Colon (tissue), 2 donors: ENCODE measurements at regions not wholly inside any gene's neighbourhood (a gene's known extent, or its start where the extent isn't known, plus 50 kb on each side); places are given as distances from the start of the nearest gene placed in this dataset.
"Not testable (repeated sequence)": the region's sequence is repeated elsewhere in the genome, so short reads cannot be mapped to it uniquely, and the experiment has no call there.

Experiments
- FAIRE-seq: peaks from 2 replicates; lab custom pipeline; 2012; peaks lifted over from hg19 to GRCh38; lab: Jason Lieb, UNC
- donor health status: control.
- donor health status: control.

DNA sequence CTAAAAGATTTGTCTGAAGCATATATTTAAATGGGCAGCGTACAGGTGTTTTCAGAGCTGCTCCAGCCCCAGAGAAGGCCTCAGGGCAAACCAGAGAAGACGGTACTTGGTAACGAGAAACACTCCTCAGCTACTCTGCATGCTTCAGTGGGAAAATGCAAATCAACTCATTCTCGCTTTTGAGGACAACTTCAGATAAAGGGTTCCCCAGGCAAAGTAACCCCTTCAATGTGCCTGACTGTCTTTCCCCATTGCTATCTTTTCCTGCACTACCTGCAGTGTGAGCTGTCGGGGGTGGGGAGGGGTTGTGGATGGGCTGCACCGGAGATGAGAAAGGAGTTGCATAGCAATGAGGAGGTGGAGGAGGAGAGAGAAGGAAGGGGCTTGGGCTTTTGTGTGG lies 339.7 kb upstream of the CLINT1 start:
- no peak for FAIRE-seq

DNA sequence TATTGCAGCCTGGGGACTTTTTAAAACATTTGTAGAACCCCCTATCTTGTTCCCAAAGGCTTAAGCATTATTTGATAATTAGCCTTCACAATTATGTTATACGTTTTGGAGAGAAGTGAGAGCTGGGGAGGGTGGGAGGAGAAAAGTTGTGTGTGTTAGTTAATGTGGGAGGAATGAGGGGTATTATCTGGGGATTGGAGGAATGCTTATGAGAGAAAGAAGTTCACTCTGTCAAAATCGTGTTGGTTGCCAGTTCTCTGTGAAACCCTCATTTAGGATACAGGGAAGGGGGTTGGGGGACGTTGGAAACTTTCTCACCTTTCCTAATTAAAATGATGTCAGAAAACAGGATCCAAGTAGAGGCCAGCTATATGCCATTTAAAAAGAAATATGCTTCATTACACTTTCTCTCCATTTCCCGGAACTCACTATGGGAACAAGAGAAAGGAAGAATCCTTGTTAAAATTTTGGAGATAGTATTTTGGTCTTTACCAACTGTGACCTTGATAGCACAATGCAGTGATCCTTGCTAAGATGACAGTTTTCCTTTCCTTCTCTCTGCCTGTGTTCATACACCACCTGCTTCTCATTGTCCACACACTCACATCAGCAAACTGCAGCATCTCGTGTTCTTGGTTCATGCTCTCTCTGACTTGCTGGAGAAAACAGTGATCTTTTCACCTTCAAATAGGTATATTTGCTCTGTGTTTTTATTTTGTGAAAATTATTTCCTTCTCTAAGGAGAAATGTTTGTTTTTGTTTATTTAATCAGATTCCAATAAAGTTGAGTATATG lies 336.7 kb upstream of the CLINT1 start:
- no peak for FAIRE-seq

DNA sequence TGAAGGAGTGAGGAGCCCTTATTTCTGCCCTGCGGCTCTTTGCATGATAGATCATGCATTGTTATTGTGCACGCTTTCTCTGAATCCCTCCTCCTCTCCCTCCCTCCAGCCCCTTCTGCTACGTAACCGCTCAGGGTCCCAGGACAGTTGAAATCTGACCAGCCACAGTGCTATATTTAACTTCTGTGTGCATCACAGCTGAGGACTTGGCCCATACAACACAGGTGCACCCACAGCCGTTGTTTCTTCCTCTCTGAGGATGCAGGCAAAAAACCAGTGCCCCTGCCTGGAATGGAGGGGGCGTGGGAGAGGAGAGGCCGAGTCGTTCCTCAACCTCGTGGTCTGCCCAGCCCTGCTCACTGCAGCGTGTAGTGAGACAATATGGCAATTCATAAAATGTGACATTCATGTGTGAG lies 335.6 kb upstream of the CLINT1 start:
- FAIRE-seq, result no peak

DNA sequence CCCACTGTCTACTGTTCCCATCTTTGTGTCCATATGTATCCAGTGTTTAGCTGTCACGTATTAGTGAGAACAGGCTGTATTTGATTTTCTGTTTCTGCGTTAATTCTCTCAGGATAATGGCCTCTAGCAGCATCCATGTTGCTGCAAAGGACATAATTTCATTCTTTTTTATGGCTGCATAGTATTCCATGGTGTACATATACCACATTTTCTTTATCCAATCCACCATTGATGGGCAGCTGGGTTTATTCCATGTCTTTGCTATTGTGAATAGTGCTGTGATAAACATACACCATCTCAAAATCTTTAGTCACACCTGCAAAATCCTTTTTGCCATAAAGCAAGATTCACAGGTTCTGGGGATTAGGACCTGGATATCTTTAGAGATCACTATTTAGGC lies 334.4 kb upstream of the CLINT1 start:
- not testable (repeated sequence) for FAIRE-seq

DNA sequence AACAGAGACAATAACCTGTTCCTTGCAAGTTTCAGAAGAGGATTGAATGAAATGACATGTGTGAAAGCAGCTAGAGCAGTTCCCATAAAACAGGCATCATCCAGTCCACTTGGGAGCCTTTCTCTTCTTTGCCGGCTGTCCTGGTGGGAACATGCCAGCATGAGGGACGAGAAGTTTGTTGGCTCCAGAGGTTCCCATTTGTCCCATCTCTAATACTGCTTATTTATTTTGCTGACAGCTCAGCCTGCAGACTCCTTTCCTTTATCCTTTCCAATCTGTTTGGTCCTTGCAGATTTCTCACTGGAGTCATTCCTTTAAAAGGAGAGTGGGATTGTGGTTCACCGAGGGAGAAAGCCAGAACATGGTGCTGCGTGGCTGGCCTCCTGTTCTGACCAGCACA lies 321.5 kb upstream of the CLINT1 start:
- no peak for FAIRE-seq

DNA sequence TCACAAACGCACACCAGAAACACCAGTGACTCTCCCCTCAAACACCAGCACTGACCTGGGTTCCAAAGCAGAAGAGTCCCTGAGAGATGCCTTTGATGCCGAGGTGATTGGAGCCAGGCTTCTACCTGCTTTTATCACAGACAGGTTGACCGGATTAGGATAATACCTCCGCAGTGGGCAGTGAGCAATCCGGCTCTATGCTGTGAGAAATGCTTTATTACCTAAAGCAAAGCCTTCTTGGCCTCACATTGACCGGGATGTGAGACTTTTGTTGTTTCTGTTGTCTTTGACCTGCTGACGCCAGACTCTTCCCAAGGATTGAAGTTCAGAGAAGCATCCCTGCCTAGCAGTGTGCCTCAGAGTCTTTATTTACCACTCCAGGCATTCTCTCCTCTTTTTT lies 320.3 kb upstream of the CLINT1 start:
- FAIRE-seq, result no peak

DNA sequence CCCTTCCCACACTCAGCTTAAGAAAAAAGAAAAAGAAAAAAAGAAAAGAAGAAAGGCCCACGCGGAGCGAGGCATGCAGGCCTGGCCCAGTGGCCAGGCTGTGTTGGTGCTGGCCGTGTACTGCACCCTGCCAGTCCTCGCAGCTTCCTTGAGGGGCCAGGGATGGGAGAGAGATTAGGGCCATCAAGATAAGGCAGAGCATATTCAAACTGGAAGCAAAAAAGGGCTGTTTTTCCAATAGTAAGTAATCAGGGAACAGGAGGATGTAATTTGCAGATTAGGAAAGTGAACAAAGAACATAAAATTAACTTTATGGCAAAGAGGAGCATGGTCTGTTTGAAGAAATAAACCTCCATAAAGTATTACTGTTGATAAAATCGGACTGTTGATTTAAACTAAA lies 319.6 kb upstream of the CLINT1 start:
- no peak for FAIRE-seq

DNA sequence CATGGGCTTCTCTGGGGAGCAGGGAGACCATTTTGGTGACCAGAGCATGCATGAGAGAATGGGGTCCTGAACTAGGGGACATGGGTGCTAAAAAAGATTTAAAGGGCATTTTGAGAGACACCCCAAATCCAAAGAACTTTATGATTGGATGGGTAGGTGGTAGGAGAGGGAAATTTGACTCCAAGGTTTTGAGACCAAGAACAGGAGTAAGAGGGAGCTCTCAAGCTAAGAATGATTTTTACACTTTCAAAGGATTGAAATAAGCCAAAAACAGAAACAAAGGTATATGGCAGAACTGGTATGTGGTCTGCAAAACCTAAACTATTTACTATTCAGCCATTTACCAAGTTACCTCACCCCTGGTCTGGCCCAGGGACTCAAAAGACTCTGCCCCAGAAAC lies 318.2 kb upstream of the CLINT1 start:
- no peak for FAIRE-seq

DNA sequence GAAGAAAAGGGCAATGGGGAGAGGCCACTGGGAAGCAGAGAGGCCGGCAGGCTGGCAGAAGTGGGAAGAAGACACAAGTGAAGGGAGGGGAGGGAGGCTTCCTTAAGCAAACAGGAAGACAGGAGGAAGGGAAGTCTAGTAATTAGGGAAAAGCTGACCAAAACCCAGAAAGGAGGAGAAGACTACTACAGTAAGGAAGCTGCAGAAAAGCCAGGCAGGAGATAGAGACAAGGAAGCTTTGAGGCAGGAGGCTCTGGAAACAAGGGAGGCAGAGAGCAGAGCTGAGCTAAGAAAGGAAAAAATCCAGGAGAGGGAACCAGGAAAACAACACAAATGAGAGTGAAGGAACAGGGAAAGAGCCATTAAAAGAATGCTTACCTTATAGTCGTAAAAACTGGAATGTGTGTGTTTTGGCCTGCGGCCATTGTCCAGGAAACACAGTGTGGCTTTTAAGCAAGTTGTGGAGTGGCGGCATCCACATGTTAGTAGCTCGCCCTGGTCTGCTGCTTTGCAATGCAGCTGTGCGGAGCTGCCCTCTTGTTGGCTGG lies 317.1 kb upstream of the CLINT1 start:
- no peak for FAIRE-seq

DNA sequence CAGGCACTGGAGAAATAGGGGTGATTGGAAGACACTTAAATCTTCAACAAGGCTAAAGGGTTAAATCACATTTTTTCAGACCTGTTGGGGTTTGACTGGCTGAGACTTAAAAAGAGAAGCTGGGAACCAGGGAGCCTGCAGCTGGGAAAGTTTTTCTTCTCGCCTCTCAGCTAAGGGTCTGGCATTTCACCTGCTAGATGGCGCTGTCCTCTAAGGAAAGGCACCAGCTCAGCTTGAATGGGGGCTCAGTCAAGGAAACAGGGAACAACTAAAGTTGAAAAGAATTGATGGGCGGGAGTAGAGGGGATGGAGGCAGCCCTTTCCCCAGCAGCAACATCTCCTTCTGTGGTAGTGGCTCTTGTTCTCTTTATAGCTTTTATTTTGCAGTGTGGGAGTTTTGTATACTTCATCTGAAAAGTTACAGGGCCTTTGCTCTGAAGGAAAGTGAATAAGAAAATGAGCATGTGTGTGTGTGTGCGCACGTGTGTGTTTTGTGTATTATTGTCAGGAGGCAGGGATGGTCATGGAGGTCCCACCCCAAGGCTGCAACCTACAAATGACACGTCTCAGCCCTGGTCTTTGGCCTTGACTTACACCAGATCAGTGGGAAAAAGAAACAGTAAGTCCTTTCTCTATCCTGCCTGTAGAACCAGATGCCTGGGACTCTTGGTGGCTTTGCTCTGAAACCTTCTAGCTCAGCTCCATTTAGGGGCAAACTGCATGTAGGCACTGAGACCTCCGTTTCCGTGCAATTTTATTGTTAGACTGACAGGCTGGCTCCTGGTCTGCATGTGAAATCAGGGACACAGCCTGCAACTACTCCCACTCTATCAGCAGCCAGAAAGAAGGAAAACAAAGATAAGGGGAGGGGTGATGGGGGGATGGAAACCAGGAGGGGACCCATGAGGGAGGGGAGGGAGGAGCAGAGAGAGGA lies 316.2 kb upstream of the CLINT1 start:
- no peak for FAIRE-seq

DNA sequence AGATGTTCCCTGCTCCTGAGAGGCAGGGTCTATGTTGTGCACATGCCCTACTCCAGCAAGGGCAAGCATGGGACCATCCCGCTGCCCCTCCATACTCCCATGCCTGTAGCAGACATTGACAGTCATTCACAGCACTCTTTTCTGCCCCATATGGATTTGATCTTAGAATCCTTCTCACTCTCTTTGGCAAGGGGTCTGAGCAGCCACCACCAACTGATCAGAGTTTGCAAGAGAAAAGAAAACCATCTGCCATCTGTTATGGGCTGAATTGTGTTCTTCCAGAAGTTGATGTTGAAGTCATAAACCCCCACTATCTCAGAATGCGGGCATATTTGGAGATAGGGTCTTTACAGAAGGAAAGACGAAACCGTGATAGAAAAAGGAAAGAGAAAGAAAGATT lies 315.1 kb upstream of the CLINT1 start:
- FAIRE-seq, result no peak

DNA sequence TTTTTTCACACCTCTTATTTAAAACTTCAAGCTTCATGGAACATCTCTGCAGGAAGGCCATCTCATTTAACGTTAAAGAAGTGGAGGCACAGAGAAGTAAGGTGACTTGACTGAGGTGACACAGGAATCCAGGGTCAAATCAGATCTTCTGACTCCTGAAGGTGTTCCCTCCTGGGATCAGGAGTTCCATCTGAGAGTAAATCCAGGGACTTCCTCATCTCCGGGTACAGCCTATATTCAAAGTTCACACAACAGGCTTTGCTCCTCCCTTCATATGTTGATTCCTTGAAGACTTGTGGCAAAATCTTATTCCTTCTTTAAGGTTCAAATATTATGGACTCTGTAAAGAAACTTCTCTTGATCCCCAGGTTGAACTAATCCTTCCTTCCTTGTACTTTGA lies 313.1 kb upstream of the CLINT1 start:
- no peak for FAIRE-seq

DNA sequence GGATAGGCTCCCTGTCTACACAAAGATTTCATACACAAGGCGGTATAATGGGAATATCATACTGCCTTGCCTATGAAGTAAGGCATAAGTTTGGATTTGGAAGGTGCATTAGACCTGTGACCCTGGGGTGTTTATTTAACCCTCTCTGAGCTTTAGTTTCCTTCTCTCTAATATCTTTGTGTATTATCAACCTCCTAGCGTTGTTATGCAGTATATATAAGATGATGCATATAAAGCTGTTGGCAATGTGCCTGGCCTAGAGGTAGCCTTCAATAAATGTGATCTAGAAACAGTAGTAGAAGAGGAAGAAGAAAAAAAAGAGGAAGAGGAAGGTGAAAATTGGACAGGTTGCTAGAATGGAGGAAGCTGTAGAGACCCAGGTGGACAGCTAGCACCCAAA lies 311.6 kb upstream of the CLINT1 start:
- no peak for FAIRE-seq

DNA sequence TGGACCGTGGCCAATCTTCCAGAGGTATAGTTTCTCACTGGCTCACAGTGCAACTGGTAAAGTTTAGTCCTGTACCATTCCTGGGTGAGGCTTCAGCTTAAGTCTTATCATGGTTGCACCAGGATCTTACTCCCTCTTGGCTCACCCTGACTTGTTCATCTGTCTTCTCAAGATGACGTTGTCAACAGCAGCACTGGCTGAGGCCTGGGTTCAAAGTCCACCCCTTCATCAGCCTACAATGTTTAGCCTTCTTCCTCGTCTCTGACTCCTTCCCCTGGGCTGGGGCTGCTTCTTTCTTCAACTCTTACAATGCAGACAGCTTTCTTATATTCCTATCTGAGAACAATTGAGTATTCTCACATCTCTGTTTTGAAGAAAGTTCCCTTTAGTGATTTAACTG lies 311.1 kb upstream of the CLINT1 start:
- no peak for FAIRE-seq

DNA sequence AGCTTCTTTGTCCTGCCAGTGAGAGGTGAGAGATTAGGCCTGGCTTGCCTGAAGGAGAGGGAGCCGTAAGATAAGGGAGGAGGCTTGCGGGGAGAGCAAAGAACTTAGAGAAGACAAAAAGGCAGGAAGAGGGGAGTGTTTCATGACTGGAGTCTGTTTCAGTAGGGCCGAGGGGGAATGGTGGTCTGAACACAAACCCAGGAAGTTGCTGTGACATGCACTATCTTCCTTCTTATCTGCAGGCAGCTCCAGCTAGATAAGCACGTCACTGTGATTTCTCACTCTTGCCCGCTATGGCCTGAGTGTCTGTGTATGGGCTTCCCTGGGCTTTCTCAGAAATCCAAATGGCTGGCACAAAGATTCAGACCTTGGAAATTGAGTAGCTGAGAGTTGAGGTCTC lies 307.5 kb upstream of the CLINT1 start:
- FAIRE-seq, result no peak

DNA sequence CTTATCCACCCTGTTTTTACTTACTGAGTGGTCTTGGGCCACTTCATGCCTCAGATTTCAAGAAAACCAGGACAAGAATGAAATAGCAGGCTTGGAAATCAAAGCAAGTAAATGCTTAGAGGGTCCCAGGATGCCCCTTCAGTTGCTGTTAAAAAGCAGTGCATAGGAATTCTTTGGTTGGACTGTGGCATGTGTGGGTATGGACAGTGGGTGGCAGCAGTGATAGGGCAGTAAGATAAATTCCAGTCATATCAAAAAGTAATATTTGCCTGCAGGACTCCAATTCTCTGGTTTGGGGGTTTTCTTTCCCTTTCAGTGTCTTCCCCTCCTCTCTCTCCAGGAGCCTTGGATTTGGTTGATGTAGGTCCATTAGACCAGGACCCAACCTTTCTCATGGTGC lies 306.7 kb upstream of the CLINT1 start:
- FAIRE-seq, result no peak

DNA sequence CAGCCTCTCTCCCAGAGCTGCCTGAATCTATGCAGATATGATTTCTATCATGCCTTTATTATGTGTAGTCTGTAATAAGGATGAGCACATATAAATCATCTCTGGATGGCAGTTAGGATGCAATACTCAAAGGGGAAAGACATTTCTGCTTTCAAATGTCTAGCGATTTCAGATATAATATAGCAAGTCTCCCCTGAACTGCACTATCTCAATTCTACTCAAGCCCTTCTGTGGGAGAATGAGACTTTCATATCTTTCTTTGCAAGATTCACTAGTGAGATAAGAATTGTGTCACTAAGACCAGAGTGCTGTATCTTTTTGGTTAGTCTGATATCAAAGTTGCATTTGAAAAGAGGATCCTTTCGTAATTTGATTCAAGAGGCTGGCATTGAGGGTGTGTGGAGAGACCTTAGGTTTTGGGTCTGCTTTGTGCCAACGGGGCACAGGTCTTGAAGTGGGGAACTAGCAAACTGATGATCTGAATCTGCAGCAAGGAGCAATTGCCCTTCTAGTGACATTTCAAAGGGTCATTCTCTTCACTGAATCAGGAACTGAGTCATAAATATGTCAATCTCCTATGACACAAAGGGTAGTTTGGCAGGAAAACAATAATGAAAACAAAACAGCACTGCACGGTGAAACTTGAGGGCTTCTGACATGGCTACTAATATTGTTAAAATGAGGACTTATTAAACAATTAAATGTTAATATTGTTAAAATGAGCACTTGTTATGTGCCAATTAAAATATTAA lies 305.5 kb upstream of the CLINT1 start:
- no peak for FAIRE-seq

DNA sequence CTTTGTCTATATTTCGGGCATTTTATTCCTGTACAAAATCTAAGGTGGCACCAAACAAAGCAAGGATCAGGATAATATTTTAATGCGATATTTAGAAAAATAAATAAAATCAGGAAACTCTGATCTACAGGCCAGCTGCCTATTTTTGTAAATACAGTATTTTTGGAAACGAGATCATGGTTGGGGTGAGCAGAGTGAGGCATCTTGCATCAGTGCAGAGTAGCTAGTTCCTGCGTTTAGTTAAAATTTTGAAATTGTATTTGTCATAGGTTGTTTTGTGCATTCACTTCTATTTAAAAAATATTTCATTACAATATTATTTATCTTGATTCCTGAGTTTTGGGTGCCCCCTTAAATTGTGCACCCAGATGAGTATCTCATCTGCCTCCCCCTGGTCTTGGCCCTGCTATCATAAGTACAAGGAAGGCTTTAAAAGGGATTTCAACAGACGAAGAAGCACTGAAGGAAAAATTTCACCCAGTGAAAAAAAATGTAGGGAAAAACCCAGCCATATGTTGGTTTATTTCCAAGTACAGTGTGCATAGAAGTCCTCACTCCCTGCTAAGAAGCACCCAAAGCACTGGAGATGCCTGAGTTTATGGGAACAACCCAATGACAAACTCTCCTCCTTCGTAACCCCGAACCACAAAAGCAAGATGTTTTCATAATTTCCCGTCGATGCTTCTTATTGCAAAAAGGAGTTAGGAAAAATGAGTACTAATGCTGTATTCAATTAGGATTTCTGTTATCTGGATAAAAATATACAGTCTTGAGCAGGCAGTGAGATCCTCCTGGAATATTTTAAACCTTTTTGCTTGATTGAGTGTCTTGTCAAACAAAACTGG lies 304.7 kb upstream of the CLINT1 start:
- no peak for FAIRE-seq

DNA sequence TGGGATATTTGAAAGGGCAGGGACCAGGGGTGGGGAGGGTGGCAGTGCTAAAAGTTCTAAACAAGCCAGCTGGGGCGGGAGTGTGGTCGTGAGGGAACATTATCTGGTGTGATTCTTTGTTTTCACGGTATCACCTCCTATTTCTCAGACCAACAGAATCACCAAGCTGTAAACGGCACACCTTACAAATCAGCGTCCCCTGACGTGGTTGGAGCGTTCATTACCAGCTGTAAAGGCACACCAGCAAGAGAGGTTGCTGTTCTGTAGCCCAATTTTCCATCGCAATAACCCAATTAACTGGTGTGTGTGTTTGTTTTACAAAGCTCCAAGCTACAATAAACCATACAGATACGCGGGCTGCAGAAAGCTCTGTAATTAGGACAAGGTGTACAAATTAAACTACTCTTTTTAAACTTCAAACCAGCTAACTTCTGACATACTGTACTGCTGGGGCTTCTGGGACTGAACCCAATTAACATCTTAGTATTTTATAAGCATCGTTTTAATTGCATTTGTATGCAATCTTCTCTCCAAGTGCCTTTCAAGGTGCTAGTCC lies 303.6 kb upstream of the CLINT1 start:
- FAIRE-seq, result no peak

DNA sequence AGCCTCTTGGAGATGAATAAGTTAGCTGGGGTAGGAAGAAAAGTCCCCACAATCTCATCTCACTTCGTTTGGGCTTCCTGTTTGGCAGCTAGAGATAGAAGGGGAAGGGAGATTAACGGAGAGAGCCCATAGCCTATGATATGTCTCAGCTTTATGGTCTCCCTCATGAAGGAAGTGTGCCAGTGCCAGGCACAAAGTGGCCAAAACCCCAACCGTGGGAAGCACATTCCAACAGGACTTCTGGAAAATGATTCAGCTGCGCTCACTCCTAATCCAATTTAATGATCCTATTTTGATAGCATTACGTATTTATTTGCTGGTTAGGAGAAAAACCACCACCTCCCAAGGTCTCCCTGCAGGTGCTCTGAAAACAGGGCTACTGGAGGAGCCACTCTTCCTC lies 303.1 kb upstream of the CLINT1 start:
- no peak for FAIRE-seq

DNA sequence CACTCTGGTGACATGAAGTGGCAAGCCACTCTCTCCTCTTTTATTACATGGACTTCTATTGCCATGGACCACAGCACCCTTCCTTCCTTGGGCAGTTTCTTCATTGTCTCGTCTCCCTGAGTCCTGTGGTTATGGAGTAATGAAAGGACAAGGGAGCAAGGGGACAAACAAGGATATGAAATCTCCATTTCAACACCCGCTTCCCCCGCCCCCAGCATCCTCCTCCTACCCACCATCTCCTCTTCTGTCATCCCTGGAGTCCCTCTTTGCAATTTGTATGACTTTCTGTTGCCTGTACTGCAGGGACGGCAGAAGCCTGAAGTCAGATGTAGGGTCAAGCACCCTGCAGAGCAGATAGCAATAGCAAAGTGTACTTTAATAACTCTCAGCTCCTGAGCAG lies 300.7 kb upstream of the CLINT1 start:
- FAIRE-seq, result no peak
